HepG2 (cell line): ENCODE measurements at regions not wholly inside any gene's neighbourhood (a gene's known extent, or its start where the extent isn't known, plus 50 kb on each side); places are given as distances from the start of the nearest gene placed in this dataset.
"Not testable (repeated sequence)": the region's sequence is repeated elsewhere in the genome, so short reads cannot be mapped to it uniquely, and the experiment has no call there.

Experiments
- ATAC-seq: fragments of 200-7000 bp; cut with Tn5 transposase; 3 replicates; pipeline ENCODE4 v1.9.1; 2020; ENCODE audit warnings: mild to moderate bottlenecking, moderate library complexity
- BruUV-seq: library from RNA; stranded (reverse); fragments of 400-500 nt; replicated peaks from 2 replicates; lab custom pipeline; 2021; lab: Mats Ljungman, UMichigan
- CTCF ChIA-PET: fragments of 300-600 bp; formaldehyde crosslinking; extraction: SDS; loops from one replicate; lab custom pipeline; 2021; ENCODE audit warnings: low total read pairs, inconsistent platforms, low intra/inter-chr PET ratio; lab: Yijun Ruan, JAX
- POLR2A ChIA-PET: fragments of 350-600 bp; sonication (Branson Sonifier 250); formaldehyde crosslinking; loops from one replicate; lab custom pipeline; 2020; ENCODE audit warnings: antibody characterized with exemption, inconsistent platforms; lab: Yijun Ruan, JAX
- DNase-seq: peaks from one replicate; pipeline ENCODE4 v3.0.0-alpha.2; 2015; ENCODE audit warnings: low spot score
- FAIRE-seq: peaks from 3 replicates; lab custom pipeline; 2011; peaks lifted over from hg19 to GRCh38; lab: Jason Lieb, UNC
- H2AFZ ChIP-seq: one replicate; pipeline ENCODE4 v1.6.1; 2011; ENCODE audit warnings: low read length, inconsistent platforms
- H3K27ac ChIP-seq: fragments of 300-600 bp; 3 replicates; pipeline ENCODE4 v1.8.0; 2011; ENCODE audit warnings: mixed run types, mild to moderate bottlenecking, mixed read lengths, low read length, inconsistent platforms; ENCODE audit not compliant: insufficient read depth; ENCODE audit errors: extremely low read length
- H3K27me3 ChIP-seq, 2 experiments: fragments of 200-600 bp in 1 of 2; 2 replicates in 1 of 2; 3 replicates in 1 of 2; pipeline versions ENCODE4 v1.6.0 to v1.8.0; 2011; ENCODE audit warnings: low read length in 2 of 2, mild to moderate bottlenecking in 2 of 2, moderate library complexity in 2 of 2, inconsistent platforms in 1 of 2; ENCODE audit not compliant: insufficient read depth in 2 of 2, control insufficient read depth in 1 of 2
- H3K36me3 ChIP-seq, 2 experiments: fragments of 200-600 bp in 1 of 2; replicated peaks in 1 of 2; 2 replicates in 1 of 2; 3 replicates in 1 of 2; pipeline versions ENCODE4 v1.5.1 to v1.8.0; 2011; ENCODE audit warnings: low read length in 2 of 2, inconsistent platforms in 1 of 2; ENCODE audit not compliant: insufficient read depth in 2 of 2, control insufficient read depth in 1 of 2
- H3K4me1 ChIP-seq: 2 replicates; pipeline ENCODE4 v1.5.1; 2012; ENCODE audit warnings: low read length, inconsistent platforms; ENCODE audit not compliant: insufficient read depth
- H3K4me2 ChIP-seq: 2 replicates; pipeline ENCODE4 v1.6.0; 2011; ENCODE audit warnings: low read depth, low read length, inconsistent platforms
- H3K4me3 ChIP-seq, 3 experiments: fragments of 200-600 bp in 1 of 3; sonication (generic), shearing (Covaris generic) in 1 of 3; replicated peaks in 1 of 3; 2 replicates each; pipeline ENCODE4 v1.5.1; 2011 to 2016; ENCODE audit warnings: low read length in 3 of 3, inconsistent platforms in 2 of 3, low read depth in 2 of 3, mild to moderate bottlenecking in 2 of 3, control low read depth in 1 of 3, mixed read lengths in 1 of 3; ENCODE audit not compliant: insufficient read depth in 1 of 3
- H3K79me2 ChIP-seq: one replicate; pipeline ENCODE4 v1.6.1; 2011; ENCODE audit warnings: low read length, inconsistent platforms; ENCODE audit not compliant: insufficient read depth
- H3K9ac ChIP-seq: 2 replicates; pipeline ENCODE4 v1.6.0; 2011; ENCODE audit warnings: mild to moderate bottlenecking, low read depth, low read length, inconsistent platforms; ENCODE audit not compliant: insufficient read depth
- H3K9me3 ChIP-seq: 2 replicates; pipeline ENCODE4 v1.5.1; 2012; ENCODE audit warnings: mild to moderate bottlenecking, low read length
- H4K20me1 ChIP-seq: 2 replicates; pipeline ENCODE4 v1.6.0; 2011; ENCODE audit warnings: inconsistent platforms, mild to moderate bottlenecking, low read length, moderate library complexity; ENCODE audit not compliant: insufficient read depth
- ZNF12 ChIP-seq: sonication (generic); formaldehyde crosslinking; IDR thresholded peaks from 2 replicates; pipeline ENCODE4 v1.5.0; 2020; ENCODE audit warnings: missing genetic modification reagents
- WGBS: methylation state at CpG from one replicate; pipeline ENCODE4 v1.1.6; 2017; ENCODE audit warnings: low lambda C conversion rate; 5-methylcytosine and 5-hydroxymethylcytosine counted together
- in situ Hi-C: cut with HindIII; loops from 2 replicates; pipeline ENCODE4 v1.10.0; 2017; ENCODE audit warnings: low pct_unique_long_range_greater_than_20kb; ENCODE audit not compliant: extremely low pct_ligation_motif_present
- intact Hi-C: fragments of 100-400 bp; cut with micrococcal nuclease; formaldehyde crosslinking; loops from one replicate; pipeline ENCODE4 v1.10.0; 2022; ENCODE audit not compliant: unreplicated experiment

- H3K9me3 ChIP-seq, FAIRE-seq, DNase-seq, POLR2A ChIA-PET, H3K27ac ChIP-seq, BruUV-seq, H3K79me2 ChIP-seq, in situ Hi-C loops, CTCF ChIA-PET, H4K20me1 ChIP-seq, H3K27me3 ChIP-seq, H3K4me2 ChIP-seq, H3K4me1 ChIP-seq, H3K36me3 ChIP-seq, H3K9ac ChIP-seq, intact Hi-C loops, ATAC-seq, H3K4me3 ChIP-seq, H2AFZ ChIP-seq: not testable (repeated sequence)
- WGBS, result 77% methylated on average over 4 of the region's 5 CpGs
These were observed 106.6 kb upstream of the FAM90A26 start for GRCh38 chr4:9063612-9064011.

- H3K9ac ChIP-seq, BruUV-seq, H2AFZ ChIP-seq, POLR2A ChIA-PET: not testable (repeated sequence)
- TF ChIP-seq ZNF12, result peak; percentile 90
- TF ChIP-seq, all 625 proteins: peak for 1; not testable (repeated sequence) for 624
- CTCF ChIA-PET, ATAC-seq, H3K27ac ChIP-seq, intact Hi-C loops, H3K27me3 ChIP-seq, H4K20me1 ChIP-seq, H3K4me2 ChIP-seq, H3K79me2 ChIP-seq, H3K9me3 ChIP-seq, FAIRE-seq, DNase-seq, H3K4me3 ChIP-seq, H3K36me3 ChIP-seq, in situ Hi-C loops, H3K4me1 ChIP-seq: not testable (repeated sequence)
- WGBS, result 0% methylated on average over 3 of the region's 3 CpGs
These were observed 145.3 kb upstream of the FAM90A26 start for GRCh38 chr4:9024866-9025265.

- H4K20me1 ChIP-seq, in situ Hi-C loops, H3K27me3 ChIP-seq, POLR2A ChIA-PET, H3K4me2 ChIP-seq, H2AFZ ChIP-seq, intact Hi-C loops, ATAC-seq, DNase-seq, H3K79me2 ChIP-seq, CTCF ChIA-PET, H3K36me3 ChIP-seq, H3K9me3 ChIP-seq, H3K9ac ChIP-seq, FAIRE-seq, H3K4me1 ChIP-seq, H3K27ac ChIP-seq, BruUV-seq, H3K4me3 ChIP-seq: not testable (repeated sequence)
- WGBS, result 30% methylated on average over 4 of the region's 4 CpGs
These were observed 138.2 kb upstream of the HMX1 start for GRCh38 chr4:9009792-9010191.
